GM21515 (cell line): ENCODE measurements at regions not wholly inside any gene's neighbourhood (a gene's known extent, or its start where the extent isn't known, plus 50 kb on each side); places are given as distances from the start of the nearest gene placed in this dataset.

Experiments used
- ATAC-seq: cut with Tn5 transposase; IDR thresholded peaks from one replicate; pipeline ENCODE4 v1.9.1; 2021; ENCODE audit not compliant: unreplicated experiment

GRCh38 chr11:95517453-95517852 lies 272.1 kb downstream of the FAM76B start:
- ATAC-seq = no peak

- no peak for ATAC-seq
Measured at GRCh38 chr11:95516786-95517185, 272.8 kb downstream of the FAM76B start.

- no peak for ATAC-seq
Measured at GRCh38 chr11:95516175-95516574, 273.4 kb downstream of the FAM76B start.

GRCh38 chr11:95515371-95515770 lies 274.2 kb downstream of the FAM76B start:
- ATAC-seq = no peak

GRCh38 chr11:95514416-95515110 lies 275.0 kb downstream of the FAM76B start:
- ATAC-seq = no peak

GRCh38 chr11:95512682-95513081 lies 276.9 kb downstream of the FAM76B start:
- ATAC-seq = no peak

- no peak for ATAC-seq
Measured at GRCh38 chr11:95512177-95512576, 277.4 kb downstream of the FAM76B start.

- no peak for ATAC-seq
Measured at GRCh38 chr11:95508219-95508890, 277.4 kb upstream of the SESN3 start.

- ATAC-seq = no peak
Measured at GRCh38 chr11:95507794-95508193, 276.8 kb upstream of the SESN3 start.

- no peak for ATAC-seq
Measured at GRCh38 chr11:95506777-95507176, 275.8 kb upstream of the SESN3 start.

GRCh38 chr11:95505927-95506426 lies 275.0 kb upstream of the SESN3 start:
- no peak for ATAC-seq

GRCh38 chr11:95503047-95503446 lies 272.0 kb upstream of the SESN3 start:
- no peak for ATAC-seq

- no peak for ATAC-seq
Measured at GRCh38 chr11:95502522-95502921, 271.5 kb upstream of the SESN3 start.

- ATAC-seq = no peak
Measured at GRCh38 chr11:95501761-95502266, 270.8 kb upstream of the SESN3 start.

GRCh38 chr11:95500466-95500865 lies 269.5 kb upstream of the SESN3 start:
- no peak for ATAC-seq

GRCh38 chr11:95499516-95500135 lies 268.6 kb upstream of the SESN3 start:
- no peak for ATAC-seq

GRCh38 chr11:95498722-95499425 lies 267.9 kb upstream of the SESN3 start:
- ATAC-seq = no peak

- no peak for ATAC-seq
Measured at GRCh38 chr11:95496901-95497300, 265.9 kb upstream of the SESN3 start.

GRCh38 chr11:95495706-95496105 lies 264.7 kb upstream of the SESN3 start:
- ATAC-seq = no peak

GRCh38 chr11:95494856-95495255 lies 263.9 kb upstream of the SESN3 start:
- ATAC-seq = no peak

GRCh38 chr11:95494167-95494566 lies 263.2 kb upstream of the SESN3 start:
- no peak for ATAC-seq
